ENCODE measurements at regions not wholly inside any gene's neighbourhood (a gene's known extent, or its start where the extent isn't known, plus 50 kb on each side); places are given as distances from the start of the nearest gene placed in this dataset.
A peak's percentile ranks its signal among the peaks of the same experiment; 100 is the strongest.
"Not testable (repeated sequence)": the region's sequence is repeated elsewhere in the genome, so short reads cannot be mapped to it uniquely, and the experiment has no call there.

- not testable (repeated sequence) for DNase-seq
These were observed 130.7 kb downstream of the UNC93B1 start for GRCh38 chr11:67873223-67873622.

GRCh38 chr11:67871168-67871567, 132.7 kb downstream of the UNC93B1 start:
- not testable (repeated sequence) for DNase-seq

- DNase-seq = not testable (repeated sequence)
These were observed 141.0 kb downstream of the UNC93B1 start for GRCh38 chr11:67862896-67863295.

GRCh38 chr11:67859513-67860161, 144.3 kb downstream of the UNC93B1 start:
- peak; percentile 0 for DNase-seq

DNA sequence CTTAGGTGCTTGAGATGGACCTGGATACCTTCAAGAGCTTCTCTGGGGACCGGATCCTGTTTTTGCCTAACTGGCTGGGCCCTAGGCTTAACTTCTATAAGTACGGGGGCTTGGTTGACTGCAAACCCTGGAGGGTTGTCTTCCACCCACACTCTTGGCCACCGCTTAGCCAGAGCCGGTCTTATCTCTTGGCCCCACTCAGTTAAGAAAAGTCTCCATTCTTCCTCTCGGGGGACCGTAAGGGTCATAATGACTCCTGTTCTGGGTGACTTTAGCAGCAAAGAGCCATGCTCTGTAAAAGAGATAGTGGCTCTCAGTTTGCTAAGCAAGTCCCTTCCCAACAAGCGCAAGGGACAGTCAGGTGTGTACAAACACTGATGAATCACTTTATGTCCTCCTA, 153.2 kb downstream of the UNC93B1 start:
- not testable (repeated sequence) for DNase-seq

- DNase-seq = not testable (repeated sequence)
These were observed 154.1 kb downstream of the UNC93B1 start for GRCh38 chr11:67849766-67850165.

DNA sequence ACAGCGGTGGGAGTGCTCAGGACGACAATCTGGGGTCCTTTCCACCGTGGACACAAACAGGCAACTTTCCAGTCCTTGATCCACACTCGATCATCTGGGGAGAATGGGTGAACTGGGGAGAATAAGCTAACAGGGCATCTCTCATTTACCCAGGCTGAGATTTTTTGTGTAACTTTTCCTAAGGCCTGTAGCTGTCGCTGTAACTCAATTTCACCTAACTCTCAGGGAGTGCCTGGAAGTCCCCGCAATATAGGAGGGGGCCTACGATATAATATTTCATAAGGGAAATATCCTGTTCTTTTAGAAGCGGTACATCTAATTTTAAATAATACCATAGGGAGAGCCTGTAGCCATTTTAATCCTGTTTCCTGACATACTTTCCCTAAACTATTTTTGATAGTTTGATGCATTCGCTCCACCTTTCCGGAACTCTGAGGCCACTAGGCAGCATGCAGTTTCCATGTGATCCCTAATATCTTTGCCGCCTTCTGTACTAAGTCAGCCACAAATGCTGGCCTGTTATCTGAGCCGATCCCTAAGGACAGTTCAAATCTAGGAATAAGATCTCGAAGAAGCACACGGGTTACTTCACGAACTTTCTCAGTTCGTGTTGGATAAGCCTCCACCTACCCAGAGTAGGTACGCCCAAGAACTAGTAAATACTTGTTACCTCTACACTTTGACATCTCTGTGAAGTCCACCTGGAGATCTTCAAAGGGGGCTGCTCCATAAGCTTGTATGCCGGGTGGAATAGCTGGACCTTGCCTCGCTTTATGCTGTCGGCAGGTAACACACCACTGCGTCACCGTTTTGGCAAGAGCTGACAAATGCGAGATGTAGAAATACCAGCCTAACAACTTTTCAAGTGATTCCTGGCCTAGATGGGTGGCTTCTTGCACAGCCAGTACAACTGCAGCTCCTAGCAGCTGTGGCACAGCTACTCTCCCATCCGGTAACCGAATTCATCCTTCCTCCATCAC, 155.7 kb downstream of the UNC93B1 start:
- DNase-seq = peak; percentile 0

DNA sequence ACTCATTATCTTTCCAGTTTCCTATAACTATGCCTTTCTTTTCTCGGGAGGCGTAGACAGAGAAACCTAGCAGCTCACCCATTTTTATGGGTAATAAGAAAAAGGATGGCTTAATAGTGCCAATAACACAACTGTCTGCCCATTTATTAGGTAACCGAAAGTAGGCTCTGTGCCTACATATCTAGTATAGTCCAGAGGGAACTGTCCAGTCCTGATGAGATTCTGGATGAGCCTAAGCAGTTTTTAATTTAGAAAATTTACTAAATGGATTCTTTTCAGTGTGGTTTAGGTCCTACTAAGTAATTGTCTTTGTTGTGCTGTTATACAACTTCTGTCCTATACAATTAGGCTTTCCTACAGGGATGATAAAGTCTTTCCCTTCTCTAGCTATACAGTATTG, 157.6 kb downstream of the UNC93B1 start:
- DNase-seq = not testable (repeated sequence)

DNA sequence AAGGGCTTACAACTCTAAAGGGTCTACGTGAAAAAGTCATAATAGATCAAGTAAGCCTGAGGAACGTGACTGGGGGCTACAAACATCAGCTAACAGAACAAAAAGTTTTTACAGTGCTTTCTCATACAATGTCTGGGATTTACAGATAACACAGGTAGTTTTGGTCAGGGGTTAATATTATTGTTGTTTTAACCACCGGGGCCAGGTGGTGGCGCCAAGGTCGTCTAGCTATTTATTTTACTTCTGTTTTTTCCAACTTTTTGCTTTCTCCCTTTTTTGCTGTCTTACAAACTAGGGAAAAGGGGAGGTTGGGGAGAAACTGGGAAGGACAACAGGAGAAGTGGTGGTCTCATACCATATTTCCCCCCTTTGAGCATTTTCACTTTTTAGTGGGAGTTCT, 158.6 kb downstream of the UNC93B1 start:
- DNase-seq = not testable (repeated sequence)

DNA sequence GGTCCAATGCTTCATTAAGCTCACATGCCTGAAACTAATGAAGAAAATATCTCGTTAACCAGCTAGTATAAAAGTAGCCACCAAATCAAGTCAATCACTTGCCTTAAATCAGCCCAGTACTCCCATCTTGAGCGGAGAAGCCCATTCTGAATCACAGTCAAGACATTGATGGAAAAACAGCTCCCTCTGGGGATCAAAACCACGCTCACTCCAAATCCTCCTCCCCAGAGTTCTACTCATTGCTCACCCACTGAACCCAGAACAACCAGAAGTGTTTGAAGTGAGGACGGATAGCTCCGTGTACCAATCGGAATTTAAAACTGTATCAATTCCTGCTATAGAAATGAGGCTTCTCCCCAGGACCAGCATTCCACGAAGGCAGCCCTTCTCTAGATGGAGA, 163.3 kb downstream of the UNC93B1 start:
- DNase-seq = not testable (repeated sequence)

DNA sequence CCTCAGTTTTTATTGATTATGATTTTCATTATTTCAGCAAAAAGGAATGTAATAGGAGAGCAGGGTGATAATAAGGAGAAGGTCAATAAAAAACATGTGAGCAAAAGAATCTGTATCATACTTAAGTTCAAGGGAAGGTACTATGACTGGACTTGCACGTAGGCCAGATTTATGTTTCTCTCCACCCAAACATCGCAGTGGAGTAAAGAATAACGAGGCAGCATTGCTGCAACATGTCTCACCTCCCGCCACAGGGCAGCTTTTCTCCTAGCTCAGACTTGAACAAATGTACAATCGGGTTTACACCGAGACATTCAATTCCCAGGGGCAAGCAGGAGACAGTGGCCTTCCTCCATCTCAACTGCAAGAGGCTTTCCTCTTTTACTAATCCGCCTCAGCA, 155.7 kb upstream of the ALDH3B2 start:
- DNase-seq = not testable (repeated sequence)

GRCh38 chr11:67826951-67827296, 152.5 kb upstream of the ALDH3B2 start:
- DNase-seq = not testable (repeated sequence)

- DNase-seq = peak; percentile 27
These were observed 151.9 kb upstream of the ALDH3B2 start for GRCh38 chr11:67826028-67826950.

- DNase-seq = not testable (repeated sequence)
These were observed 150.4 kb upstream of the ALDH3B2 start for GRCh38 chr11:67824861-67825260.

- DNase-seq = no peak
These were observed 145.7 kb upstream of the ALDH3B2 start for GRCh38 chr11:67820081-67820480.

- DNase-seq = not testable (repeated sequence)
These were observed 143.1 kb upstream of the ALDH3B2 start for GRCh38 chr11:67817558-67817957.

DNA sequence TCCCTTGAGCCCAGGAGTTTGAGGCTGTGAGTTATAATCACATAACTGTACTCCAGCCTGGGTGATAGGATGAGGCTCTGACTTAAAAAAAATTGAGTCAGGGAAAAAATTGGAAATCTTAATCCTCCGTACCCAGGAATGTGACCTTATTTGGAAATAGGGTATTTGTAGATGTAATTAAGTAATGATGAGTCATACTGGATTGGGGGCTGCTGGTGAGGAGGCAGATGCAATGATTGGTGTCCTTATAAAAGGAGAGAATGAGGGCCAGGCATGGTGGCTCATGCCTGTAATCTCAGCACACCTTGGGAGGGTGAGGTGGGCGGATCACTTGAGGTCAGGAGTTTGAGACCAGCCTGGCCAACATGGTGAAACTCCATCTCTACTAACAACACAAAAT, 134.9 kb upstream of the ALDH3B2 start:
- DNase-seq = not testable (repeated sequence)

- DNase-seq = not testable (repeated sequence)
These were observed 133.5 kb upstream of the ALDH3B2 start for GRCh38 chr11:67807896-67808295.

DNA sequence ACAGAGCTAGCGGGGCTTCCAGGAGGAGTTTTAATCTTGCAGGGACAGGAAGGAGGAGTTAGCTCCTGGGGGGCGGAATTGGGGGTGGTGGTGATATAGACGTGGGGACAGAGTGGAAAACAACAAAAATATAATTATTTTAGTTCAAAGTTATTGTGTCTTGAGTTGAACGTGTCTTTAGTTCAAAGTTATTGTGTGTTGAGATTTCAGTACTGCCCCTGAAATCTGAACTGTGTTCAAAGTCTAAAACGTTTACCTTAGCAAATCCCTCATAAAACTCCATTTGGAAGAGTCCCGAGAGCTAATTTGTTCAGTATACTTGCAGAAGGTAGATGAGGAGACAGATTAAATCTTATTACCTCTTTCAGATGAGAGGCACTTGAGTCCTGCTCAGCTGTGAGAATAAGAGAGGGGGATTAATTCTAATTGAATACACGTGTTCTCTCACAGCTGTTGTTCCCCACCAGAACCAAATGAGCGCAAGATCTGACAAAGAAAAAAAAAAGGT, 132.4 kb upstream of the ALDH3B2 start:
- DNase-seq = not testable (repeated sequence)

DNA sequence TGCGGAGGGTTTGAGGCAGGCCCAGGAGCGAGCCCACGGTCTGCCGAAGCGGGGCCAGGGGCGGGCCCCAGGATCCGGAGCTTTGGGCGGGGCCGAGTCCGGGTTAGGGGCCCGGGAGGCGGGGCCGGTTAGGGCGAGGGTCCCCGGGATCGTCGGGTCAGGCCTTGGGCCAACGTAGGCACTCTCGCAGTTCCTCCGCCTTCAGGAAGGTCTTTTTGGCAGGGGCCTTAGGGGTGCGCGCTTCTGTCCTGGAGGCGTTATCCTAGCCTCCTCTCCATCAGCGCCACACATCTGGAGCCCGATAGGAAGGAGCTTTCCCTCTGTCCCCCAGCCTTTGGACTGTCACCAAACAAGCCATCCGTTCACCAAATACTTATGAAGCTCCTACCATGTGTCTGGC, 131.8 kb upstream of the ALDH3B2 start:
- DNase-seq = not testable (repeated sequence)

- peak; percentile 97 for DNase-seq
These were observed 131.1 kb upstream of the ALDH3B2 start for GRCh38 chr11:67805253-67806126.
